T-helper 1 cell treated with Interleukin-12 subunit alpha and Interleukin-12 subunit beta and Interleukin-4 antibody, amounts not matched to agents 30 μg/mL and 1 μg/mL, for 36 hours (primary cell): ENCODE measurements at regions not wholly inside any gene's neighbourhood (a gene's known extent, or its start where the extent isn't known, plus 50 kb on each side); places are given as distances from the start of the nearest gene placed in this dataset.

ENCODE experiments used
- H3K27ac Mint-ChIP-seq: one replicate; pipeline ENCODE4 v1.8.0; 2021; ENCODE audit warnings: mild to moderate bottlenecking, mixed read lengths
- H3K27me3 Mint-ChIP-seq: one replicate; pipeline ENCODE4 v1.8.0; 2021; ENCODE audit warnings: low read depth, mixed read lengths
- H3K36me3 Mint-ChIP-seq: one replicate; pipeline ENCODE4 v1.8.0; 2021; ENCODE audit warnings: low read depth, mixed read lengths
- H3K4me1 Mint-ChIP-seq: one replicate; pipeline ENCODE4 v1.8.0; 2021; ENCODE audit warnings: low read depth, mixed read lengths
- H3K4me3 Mint-ChIP-seq: one replicate; pipeline ENCODE4 v1.8.0; 2021; ENCODE audit warnings: mild to moderate bottlenecking, moderate library complexity, mixed read lengths
- H3K9me3 Mint-ChIP-seq: one replicate; pipeline ENCODE4 v1.8.0; 2021; ENCODE audit warnings: mixed read lengths

DNA sequence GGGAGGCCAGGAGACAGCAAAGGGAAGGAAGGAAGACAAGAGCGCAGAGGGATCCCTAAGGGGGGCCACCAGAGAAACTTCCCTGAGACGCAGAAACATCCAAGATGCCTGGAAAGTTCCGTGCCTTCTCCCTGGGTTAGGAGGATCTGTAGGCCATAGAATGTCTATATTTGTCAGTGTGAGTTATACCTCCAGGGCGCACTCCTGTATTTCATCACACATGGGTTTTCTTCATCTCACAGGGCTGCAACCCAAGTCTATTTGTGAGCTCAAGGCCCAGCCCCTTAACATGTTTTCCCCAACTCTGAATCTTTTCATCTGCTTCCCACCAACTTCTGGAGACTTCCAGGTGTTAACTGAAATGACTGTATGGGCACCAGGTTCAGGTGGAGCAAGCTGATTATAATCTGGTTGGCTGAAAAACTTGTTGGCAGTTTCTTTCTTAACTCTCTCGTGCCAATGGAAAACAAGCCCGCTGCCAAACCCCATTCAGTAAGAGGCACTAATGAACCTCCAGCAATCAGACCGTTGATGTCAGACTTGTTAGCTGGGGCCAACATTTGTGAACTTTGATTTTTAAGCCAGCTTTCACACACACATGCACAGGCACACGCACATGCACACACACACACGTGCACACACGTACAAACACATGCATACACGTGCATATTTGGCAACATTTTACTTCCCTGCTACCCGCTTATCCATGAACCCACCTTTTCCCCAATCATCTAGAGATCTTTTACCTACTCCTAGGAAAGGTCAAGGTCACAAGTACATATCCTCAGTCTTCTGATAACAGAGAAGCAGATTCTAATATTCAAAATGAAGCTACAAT lies 247.5 kb upstream of the GMDS start:
- Mint-ChIP-seq H3K27ac (no peak overlapping the region), H3K9me3 (no peaks in the 10 kb centered on the region), H3K27me3 (peaks cover 24% of the 10 kb centered on the region), H3K36me3 (no peaks in the 10 kb centered on the region), H3K4me3 (no peak overlapping the region), H3K4me1 (no peaks in the 10 kb centered on the region)

DNA sequence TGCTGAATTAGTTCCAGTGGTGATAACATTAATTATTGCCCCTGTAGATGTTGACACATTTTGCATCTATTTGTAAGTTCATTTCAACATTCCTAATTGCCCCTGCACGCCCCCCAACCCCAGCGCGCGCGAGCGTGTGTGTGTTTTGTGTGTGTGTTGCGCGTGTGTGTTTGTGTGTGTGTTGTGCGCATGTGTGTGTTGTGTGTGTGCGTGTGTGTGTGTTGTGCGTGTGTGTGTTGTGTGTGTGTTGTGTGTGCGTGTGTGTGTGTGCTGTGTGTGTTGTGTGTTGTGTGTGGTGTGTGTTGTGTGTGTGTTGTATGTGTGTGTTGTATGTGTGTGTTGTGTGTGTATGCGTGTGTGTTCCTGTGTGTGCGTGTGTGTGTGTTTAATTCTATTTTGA lies 245.7 kb upstream of the GMDS start:
- H3K9me3 Mint-ChIP-seq, result no peaks in the 10 kb centered on the region
- H3K4me3 Mint-ChIP-seq, result no peak overlapping the region
- peaks cover 33% of the 10 kb centered on the region for H3K27me3 Mint-ChIP-seq
- no peaks in the 10 kb centered on the region for H3K4me1 Mint-ChIP-seq
- no peaks in the 10 kb centered on the region for H3K36me3 Mint-ChIP-seq
- no peak overlapping the region for H3K27ac Mint-ChIP-seq

DNA sequence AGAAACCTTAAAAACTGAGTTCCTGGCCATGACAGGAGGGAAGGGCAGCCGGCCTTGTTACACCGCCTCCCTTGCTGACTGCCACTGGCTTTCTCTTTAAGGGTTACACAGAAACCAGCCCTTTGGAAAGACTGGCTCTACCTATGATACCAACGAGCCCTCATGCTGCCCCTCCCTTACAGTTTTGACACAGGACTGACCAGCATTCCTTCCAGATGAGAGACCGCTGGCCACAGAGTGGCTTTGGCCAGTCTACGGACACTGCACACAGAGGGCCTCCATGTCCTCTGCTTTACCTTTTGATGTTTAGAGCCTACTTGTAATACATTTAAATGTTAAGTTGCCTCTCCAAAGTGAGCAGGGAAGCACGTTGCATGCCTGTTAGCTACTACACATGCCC lies 243.2 kb upstream of the GMDS start:
- H3K4me1 Mint-ChIP-seq, result no peaks in the 10 kb centered on the region
- no peaks in the 10 kb centered on the region for H3K9me3 Mint-ChIP-seq
- H3K27ac Mint-ChIP-seq, result no peak overlapping the region
- peaks cover 33% of the 10 kb centered on the region for H3K27me3 Mint-ChIP-seq
- H3K4me3 Mint-ChIP-seq, result no peak overlapping the region
- no peaks in the 10 kb centered on the region for H3K36me3 Mint-ChIP-seq

DNA sequence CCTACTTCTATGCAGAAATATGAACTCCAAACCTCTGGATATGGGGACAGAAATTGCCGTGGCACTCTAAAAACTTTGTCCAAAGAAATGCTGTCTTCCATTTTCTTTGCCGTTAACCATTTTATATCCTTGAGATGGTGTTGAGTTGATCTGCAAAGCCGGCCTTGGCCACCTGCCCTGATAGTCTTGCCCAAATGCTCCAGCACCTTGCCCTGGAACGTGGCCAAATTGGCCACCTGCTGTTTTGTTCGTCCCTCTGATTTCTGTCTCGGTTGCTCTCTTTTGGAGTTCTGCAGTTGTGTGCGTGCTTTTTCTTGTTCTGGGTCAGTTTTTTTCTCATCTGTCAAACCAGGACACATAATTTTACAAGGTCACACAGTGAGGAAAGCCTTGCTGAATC lies 239.7 kb upstream of the GMDS start:
- Mint-ChIP-seq H3K9me3 (peaks cover 3% of the 10 kb centered on the region), H3K27me3 (peaks cover 23% of the 10 kb centered on the region), H3K27ac (no peak overlapping the region), H3K36me3 (no peaks in the 10 kb centered on the region), H3K4me1 (no peaks in the 10 kb centered on the region), H3K4me3 (no peak overlapping the region)

DNA sequence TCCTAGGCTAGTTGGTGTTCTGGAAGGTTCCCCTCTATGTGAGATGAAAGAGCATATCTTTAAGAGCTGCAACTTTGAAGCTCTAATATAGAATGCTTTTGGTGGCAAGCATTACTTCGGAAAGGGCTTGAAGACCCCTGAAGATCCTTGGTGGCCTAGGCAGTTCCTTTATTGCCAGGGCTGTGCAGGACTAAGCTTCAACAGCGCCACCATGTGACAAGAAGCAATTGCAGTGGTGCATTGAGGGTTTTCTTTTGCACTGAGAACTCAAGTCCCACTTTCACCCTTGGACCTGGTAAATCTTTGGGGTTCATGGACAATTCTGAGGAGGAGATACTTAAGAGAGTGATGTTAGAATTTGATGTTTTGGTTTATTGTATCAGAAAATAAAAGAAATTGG lies 237.4 kb upstream of the GMDS start:
- peaks cover 3% of the 10 kb centered on the region for H3K9me3 Mint-ChIP-seq
- H3K4me3 Mint-ChIP-seq, result no peak overlapping the region
- no peak overlapping the region for H3K27ac Mint-ChIP-seq
- H3K36me3 Mint-ChIP-seq, result no peaks in the 10 kb centered on the region
- H3K4me1 Mint-ChIP-seq, result no peaks in the 10 kb centered on the region
- peaks cover 10% of the 10 kb centered on the region for H3K27me3 Mint-ChIP-seq

DNA sequence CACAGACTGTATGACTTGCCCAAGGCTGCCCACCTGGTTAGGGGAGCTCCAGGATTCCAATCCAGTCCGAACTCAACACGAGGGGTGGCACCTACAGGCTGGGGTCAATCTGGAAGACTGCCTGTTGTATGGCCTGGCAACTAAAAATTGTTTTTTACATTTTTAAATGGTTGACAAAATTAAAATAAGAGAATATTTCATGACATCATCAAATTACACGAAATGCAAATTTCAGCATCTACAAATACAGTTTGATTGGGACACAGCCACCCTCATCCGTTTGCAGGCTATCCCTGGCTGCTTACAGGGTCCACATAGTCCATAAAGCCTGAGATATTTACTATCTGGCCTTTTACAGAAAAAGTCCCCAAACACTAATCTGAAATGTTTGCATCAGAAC lies 235.9 kb upstream of the GMDS start:
- H3K36me3 Mint-ChIP-seq, result no peaks in the 10 kb centered on the region
- H3K9me3 Mint-ChIP-seq, result peaks cover 3% of the 10 kb centered on the region
- no peaks in the 10 kb centered on the region for H3K4me1 Mint-ChIP-seq
- no peak overlapping the region for H3K27ac Mint-ChIP-seq
- H3K27me3 Mint-ChIP-seq, result no peaks in the 10 kb centered on the region
- H3K4me3 Mint-ChIP-seq, result no peak overlapping the region

DNA sequence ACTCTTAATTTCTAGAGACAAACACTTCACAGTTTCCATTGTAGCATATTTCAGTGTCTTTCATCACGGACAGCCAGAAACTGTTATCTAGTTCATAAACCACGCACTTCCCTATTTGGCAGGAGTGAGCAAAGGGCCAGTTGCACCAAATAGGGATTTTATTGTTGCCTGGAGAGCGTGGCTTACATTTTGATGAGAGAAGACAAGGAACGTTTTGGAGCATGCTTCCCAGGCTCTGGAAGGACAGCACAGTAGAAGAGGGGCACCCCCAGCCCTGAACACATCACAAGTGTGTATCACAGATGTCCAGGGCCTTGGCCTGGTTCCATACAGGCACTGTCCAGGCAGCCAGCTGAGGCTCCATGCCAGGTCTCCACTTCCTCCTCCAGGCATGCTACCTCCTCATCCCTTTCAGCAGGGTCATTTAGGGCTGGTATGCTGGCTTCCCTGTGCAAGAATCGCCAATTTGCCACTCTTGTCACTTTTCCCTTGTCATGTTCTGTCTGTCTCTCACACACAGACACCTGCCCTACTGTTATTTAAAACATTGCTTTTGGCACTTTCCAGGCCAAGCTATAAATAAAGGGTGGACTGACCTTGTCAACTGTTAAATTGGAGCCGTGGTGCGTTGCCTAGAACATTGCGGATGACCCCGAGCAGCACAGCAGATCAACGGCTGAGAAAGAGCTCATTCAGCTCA lies 235.0 kb upstream of the GMDS start:
- H3K4me3 Mint-ChIP-seq, result no peak overlapping the region
- no peak overlapping the region for H3K27ac Mint-ChIP-seq
- H3K4me1 Mint-ChIP-seq, result no peaks in the 10 kb centered on the region
- no peaks in the 10 kb centered on the region for H3K27me3 Mint-ChIP-seq
- H3K9me3 Mint-ChIP-seq, result peaks cover 3% of the 10 kb centered on the region
- H3K36me3 Mint-ChIP-seq, result no peaks in the 10 kb centered on the region

DNA sequence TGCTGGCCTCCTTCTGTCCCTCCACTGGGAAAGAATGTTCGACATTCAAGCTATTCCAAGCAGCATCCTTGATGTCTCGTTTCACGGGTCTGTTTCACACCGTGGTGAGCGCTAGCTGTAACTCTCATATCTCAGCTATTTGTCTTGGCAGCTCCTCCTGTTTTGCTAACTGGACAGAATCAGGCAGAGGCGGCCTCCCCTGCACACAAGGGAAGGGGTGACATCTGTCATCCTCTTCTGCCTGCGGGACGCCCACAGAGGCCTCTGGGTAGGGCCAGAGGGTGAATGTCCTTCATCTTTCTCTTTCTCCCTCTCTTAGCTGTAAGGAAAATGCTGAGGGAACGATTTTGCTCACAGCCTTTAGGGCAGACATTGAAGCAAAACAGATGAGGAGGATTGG lies 232.8 kb upstream of the GMDS start:
- Mint-ChIP-seq H3K27ac (no peak overlapping the region), H3K4me3 (no peak overlapping the region), H3K36me3 (no peaks in the 10 kb centered on the region), H3K9me3 (peaks cover 3% of the 10 kb centered on the region), H3K27me3 (peaks cover under 1% of the 10 kb centered on the region), H3K4me1 (no peaks in the 10 kb centered on the region)

DNA sequence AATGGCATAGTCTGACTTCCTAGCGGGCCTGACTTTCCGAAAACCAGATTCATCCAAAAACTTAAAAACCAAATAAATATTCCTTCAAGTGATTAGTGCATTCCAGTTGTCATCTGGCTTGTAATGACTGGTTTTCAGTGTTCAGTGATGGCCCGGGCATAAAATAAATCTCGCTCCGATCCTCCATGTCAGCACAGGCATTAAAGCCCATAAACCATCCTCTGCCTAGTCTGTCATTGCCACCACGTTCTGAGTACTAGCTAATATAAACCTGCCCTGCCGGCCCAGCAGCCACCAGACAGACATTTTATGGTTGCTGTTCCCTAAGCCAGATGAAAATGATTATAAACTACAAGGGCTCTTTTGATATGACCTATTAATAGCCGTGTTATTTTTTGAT lies 232.3 kb upstream of the GMDS start:
- no peak overlapping the region for H3K4me3 Mint-ChIP-seq
- no peak overlapping the region for H3K27ac Mint-ChIP-seq
- H3K9me3 Mint-ChIP-seq, result peaks cover under 1% of the 10 kb centered on the region
- H3K27me3 Mint-ChIP-seq, result peaks cover 6% of the 10 kb centered on the region
- H3K36me3 Mint-ChIP-seq, result no peaks in the 10 kb centered on the region
- no peaks in the 10 kb centered on the region for H3K4me1 Mint-ChIP-seq

DNA sequence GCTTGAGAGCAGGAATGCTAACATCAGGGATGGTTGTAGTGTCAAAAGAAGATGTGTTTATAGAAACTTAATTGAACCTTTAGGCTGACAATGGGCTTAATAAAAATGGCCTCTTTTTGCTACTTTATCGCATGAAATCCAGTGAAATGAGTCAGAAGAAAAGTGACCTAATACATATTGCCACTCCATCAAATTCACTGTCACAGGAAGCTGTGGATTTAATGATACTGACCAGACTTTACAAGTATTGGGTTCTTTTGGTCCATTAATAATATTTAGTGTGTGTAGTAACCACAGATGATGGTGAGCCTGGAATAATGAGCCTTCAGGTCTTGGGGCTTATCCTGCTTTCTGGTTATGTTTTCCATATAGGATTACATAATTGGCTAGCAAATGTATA lies 231.8 kb upstream of the GMDS start:
- Mint-ChIP-seq H3K27me3 (peaks cover 10% of the 10 kb centered on the region), H3K27ac (no peak overlapping the region), H3K4me1 (no peaks in the 10 kb centered on the region), H3K36me3 (no peaks in the 10 kb centered on the region), H3K4me3 (no peak overlapping the region), H3K9me3 (no peaks in the 10 kb centered on the region)

DNA sequence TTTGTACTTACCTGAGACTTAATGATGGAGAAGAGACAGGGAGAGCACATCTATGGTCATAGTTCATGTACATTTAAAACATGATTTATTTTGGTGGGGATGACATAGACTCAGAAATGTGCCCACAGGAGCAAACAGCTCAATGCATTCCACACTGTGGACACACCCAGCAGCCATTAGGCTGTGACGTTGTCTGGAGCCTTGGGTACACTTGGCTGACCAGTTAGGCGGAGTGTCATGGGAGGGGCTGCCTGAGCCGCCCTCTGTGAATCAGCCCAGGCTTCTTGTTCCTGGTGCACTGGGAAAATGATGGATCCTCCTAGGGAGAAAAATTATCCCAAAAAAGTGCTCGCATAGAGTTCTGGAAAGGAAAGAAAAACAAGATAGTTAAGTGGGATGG lies 231.0 kb upstream of the GMDS start:
- Mint-ChIP-seq H3K27me3 (peaks cover 13% of the 10 kb centered on the region), H3K27ac (no peak overlapping the region), H3K36me3 (no peaks in the 10 kb centered on the region), H3K4me3 (no peak overlapping the region), H3K4me1 (no peaks in the 10 kb centered on the region), H3K9me3 (no peaks in the 10 kb centered on the region)

DNA sequence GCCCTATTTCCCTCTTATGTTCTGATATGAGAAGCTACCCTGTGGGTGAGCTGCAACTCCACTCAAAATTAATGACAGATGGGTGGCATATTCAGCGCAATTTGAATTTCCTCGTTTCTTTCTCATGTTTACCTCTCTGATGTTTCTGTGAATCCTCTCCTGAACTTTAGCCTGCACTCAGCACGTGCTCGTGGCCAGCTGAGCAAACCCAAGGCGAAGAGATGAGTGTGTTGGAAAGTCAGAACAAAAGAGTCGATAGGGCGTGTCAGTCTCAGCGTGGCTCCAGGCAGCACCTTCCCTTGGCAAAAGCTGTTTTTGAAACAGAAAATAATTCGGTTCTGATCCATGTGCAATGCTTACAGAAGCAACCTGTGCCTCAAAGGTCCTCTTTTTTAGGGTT lies 226.1 kb upstream of the GMDS start:
- H3K9me3 Mint-ChIP-seq, result no peaks in the 10 kb centered on the region
- H3K4me1 Mint-ChIP-seq, result no peaks in the 10 kb centered on the region
- no peak overlapping the region for H3K4me3 Mint-ChIP-seq
- H3K27ac Mint-ChIP-seq, result no peak overlapping the region
- H3K36me3 Mint-ChIP-seq, result no peaks in the 10 kb centered on the region
- H3K27me3 Mint-ChIP-seq, result peaks cover 47% of the 10 kb centered on the region

DNA sequence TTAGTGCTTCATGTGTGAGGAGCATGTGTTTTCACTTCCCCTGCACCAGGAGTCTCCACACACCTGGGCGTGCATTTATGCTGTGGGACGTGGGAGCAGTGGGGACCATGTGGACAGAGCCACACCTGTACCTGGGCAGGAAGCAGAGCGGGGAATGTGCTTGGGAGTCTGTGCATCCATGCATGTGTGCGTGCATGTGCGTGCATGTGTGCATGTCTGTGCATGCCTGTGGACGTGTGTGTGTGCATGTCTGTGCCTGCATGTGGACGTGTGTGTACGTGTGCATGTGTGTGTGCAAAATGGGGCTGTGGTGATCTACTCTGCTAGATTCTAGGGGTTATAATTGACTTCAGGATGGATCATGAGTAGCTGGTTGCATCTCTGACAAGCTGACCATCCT lies 224.0 kb upstream of the GMDS start:
- no peaks in the 10 kb centered on the region for H3K9me3 Mint-ChIP-seq
- H3K36me3 Mint-ChIP-seq, result no peaks in the 10 kb centered on the region
- no peak overlapping the region for H3K27ac Mint-ChIP-seq
- no peaks in the 10 kb centered on the region for H3K4me1 Mint-ChIP-seq
- H3K4me3 Mint-ChIP-seq, result no peak overlapping the region
- H3K27me3 Mint-ChIP-seq, result peaks cover 48% of the 10 kb centered on the region

DNA sequence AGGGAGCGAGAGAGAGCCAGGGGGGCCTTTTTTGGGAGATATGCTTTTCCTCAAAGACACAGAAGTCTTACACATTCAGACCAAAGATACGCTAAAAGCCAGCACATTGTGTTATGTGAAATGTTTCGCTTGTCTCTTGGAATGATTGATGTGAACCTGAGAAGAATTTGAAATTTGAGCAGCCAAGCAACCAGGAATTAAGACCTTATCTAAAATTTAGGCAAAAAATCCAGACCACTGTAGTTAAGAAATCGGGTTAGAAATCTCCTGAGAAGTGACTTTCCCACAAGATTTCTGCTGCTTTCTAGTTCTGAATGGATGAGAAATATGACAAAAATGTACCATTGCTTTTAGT lies 223.2 kb upstream of the GMDS start:
- H3K4me1 Mint-ChIP-seq, result no peaks in the 10 kb centered on the region
- H3K27ac Mint-ChIP-seq, result no peak overlapping the region
- H3K9me3 Mint-ChIP-seq, result no peaks in the 10 kb centered on the region
- no peaks in the 10 kb centered on the region for H3K36me3 Mint-ChIP-seq
- H3K4me3 Mint-ChIP-seq, result no peak overlapping the region
- peaks cover 48% of the 10 kb centered on the region for H3K27me3 Mint-ChIP-seq

DNA sequence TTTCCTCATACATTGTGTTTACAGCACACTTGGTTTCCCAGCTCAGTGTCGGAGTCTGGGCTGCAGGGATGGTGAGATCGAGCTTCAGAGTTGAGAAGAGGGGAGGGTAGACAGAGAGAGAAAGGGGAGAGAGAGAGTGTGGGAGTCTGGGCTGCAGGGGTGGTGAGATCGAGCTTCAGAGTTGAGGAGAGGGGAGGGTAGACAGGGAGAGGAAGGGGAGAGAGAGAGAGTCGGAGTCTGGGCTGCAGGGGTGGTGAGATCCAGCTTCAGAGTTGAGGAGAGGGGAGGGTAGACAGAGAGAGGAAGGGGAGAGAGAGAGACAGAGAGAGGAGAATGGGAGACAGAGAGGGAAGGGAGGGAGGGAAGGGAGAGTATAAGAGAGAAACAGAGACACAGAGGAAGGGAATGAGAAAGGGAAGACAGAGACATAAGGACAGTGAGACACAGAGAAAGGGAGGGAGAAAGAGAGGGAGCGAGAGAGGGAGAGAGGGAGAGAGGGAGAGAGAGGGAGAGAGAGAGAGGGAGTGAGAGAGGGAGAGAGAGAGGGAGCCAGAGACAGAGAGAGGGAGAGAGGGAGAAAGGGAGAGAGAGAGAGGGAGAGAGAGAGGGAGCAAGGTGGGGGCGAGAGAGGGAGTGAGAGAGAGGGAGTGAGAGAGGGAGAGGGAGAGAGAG lies 222.7 kb upstream of the GMDS start:
- peaks cover 47% of the 10 kb centered on the region for H3K27me3 Mint-ChIP-seq
- H3K9me3 Mint-ChIP-seq, result no peaks in the 10 kb centered on the region
- H3K4me1 Mint-ChIP-seq, result no peaks in the 10 kb centered on the region
- H3K27ac Mint-ChIP-seq, result no peak overlapping the region
- no peaks in the 10 kb centered on the region for H3K36me3 Mint-ChIP-seq
- no peak overlapping the region for H3K4me3 Mint-ChIP-seq
